ENCODE measurements at regions not wholly inside any gene's neighbourhood (a gene's known extent, or its start where the extent isn't known, plus 50 kb on each side); places are given as distances from the start of the nearest gene placed in this dataset.

GRCh38 chr2:154961676-154962075 lies 263.2 kb downstream of the KCNJ3 start (continued):
- TF ChIP-seq ATF3 (IDR thresholded peaks at IDR 0.05; ENCODE audit: insufficient read depth, low read depth, low read length) (no peak), ASH2L (IDR thresholded peaks at IDR 0.05; ENCODE audit: low read length) (no peak), SAP30 (IDR thresholded peaks at IDR 0.05; ENCODE audit: insufficient read depth, insufficient replicate concordance, low read length) (no peak), POLR2A (IDR thresholded peaks at IDR 0.05; ENCODE audit: control extremely low read depth in 1 of 2, low read depth in 2 of 2, low read length in 2 of 2) (no peak), FOSL1 (IDR thresholded peaks at IDR 0.05; ENCODE audit: insufficient read depth, low read depth, low read length) (no peak), JUN (IDR thresholded peaks at IDR 0.05; ENCODE audit: low read depth, low read length) (no peak), BACH1 (IDR thresholded peaks at IDR 0.05; ENCODE audit: low read length) (no peak)

Data from H1 (cell line).